IPS-11a (cell line): ENCODE measurements at regions not wholly inside any gene's neighbourhood (a gene's known extent, or its start where the extent isn't known, plus 50 kb on each side); places are given as distances from the start of the nearest gene placed in this dataset.
"Not testable (repeated sequence)": the region's sequence is repeated elsewhere in the genome, so short reads cannot be mapped to it uniquely, and the experiment has no call there.

Experiments
- H3K4me3 ChIP-seq: one replicate; pipeline ENCODE4 v1.5.1; 2013; ENCODE audit warnings: low read depth, low read length, control low read depth

GRCh38 chr10:64765498-64765897, 1244.3 kb downstream of the REEP3 start:
- no peak overlapping the region for H3K4me3 ChIP-seq

- no peak overlapping the region for H3K4me3 ChIP-seq
Measured at GRCh38 chr10:64771253-64772050, 1250.3 kb downstream of the REEP3 start.

GRCh38 chr10:64773357-64773756, 1252.2 kb downstream of the REEP3 start:
- no peak overlapping the region for H3K4me3 ChIP-seq

GRCh38 chr10:64784451-64784850, 1263.2 kb downstream of the REEP3 start:
- not testable (repeated sequence) for H3K4me3 ChIP-seq

- H3K4me3 ChIP-seq = no peak overlapping the region
Measured at GRCh38 chr10:64785816-64786215, 1264.6 kb downstream of the REEP3 start.

GRCh38 chr10:64786989-64787388, 1265.8 kb downstream of the REEP3 start:
- no peak overlapping the region for H3K4me3 ChIP-seq

- no peak overlapping the region for H3K4me3 ChIP-seq
Measured at GRCh38 chr10:64795847-64796246, 1274.6 kb downstream of the REEP3 start.

- no peak overlapping the region for H3K4me3 ChIP-seq
Measured at GRCh38 chr10:64798297-64798696, 1277.1 kb downstream of the REEP3 start.

- H3K4me3 ChIP-seq = not testable (repeated sequence)
Measured at GRCh38 chr10:64808233-64808632, 1287.0 kb downstream of the REEP3 start.

- H3K4me3 ChIP-seq = not testable (repeated sequence)
Measured at GRCh38 chr10:64810046-64810445, 1288.8 kb downstream of the REEP3 start.

- H3K4me3 ChIP-seq = no peak overlapping the region
Measured at GRCh38 chr10:64813391-64813790, 1292.2 kb downstream of the REEP3 start.

- H3K4me3 ChIP-seq = no peak overlapping the region
Measured at GRCh38 chr10:64814201-64814600, 1293.0 kb downstream of the REEP3 start.

- H3K4me3 ChIP-seq = no peak overlapping the region
Measured at GRCh38 chr10:64829888-64830412, 1308.7 kb downstream of the REEP3 start.

- no peak overlapping the region for H3K4me3 ChIP-seq
Measured at GRCh38 chr10:64830869-64831268, 1309.7 kb downstream of the REEP3 start.

- H3K4me3 ChIP-seq = no peak overlapping the region
Measured at GRCh38 chr10:64840341-64840740, 1319.1 kb downstream of the REEP3 start.

GRCh38 chr10:64846700-64847099, 1325.5 kb downstream of the REEP3 start:
- no peak overlapping the region for H3K4me3 ChIP-seq

- no peak overlapping the region for H3K4me3 ChIP-seq
Measured at GRCh38 chr10:64855941-64856340, 1334.7 kb downstream of the REEP3 start.

GRCh38 chr10:64859911-64860310, 1338.7 kb downstream of the REEP3 start:
- H3K4me3 ChIP-seq = no peak overlapping the region

GRCh38 chr10:64863836-64864235, 1342.6 kb downstream of the REEP3 start:
- H3K4me3 ChIP-seq = no peak overlapping the region

GRCh38 chr10:64867501-64867962, 1346.3 kb downstream of the REEP3 start:
- H3K4me3 ChIP-seq = no peak overlapping the region

GRCh38 chr10:64873088-64873487, 1351.9 kb downstream of the REEP3 start:
- H3K4me3 ChIP-seq = no peak overlapping the region

GRCh38 chr10:64873959-64874358, 1352.8 kb downstream of the REEP3 start:
- no peak overlapping the region for H3K4me3 ChIP-seq

- H3K4me3 ChIP-seq = no peak overlapping the region
Measured at GRCh38 chr10:64880546-64880945, 1359.3 kb downstream of the REEP3 start.
